ENCODE measurements at regions not wholly inside any gene's neighbourhood (a gene's known extent, or its start where the extent isn't known, plus 50 kb on each side); places are given as distances from the start of the nearest gene placed in this dataset.

- intact Hi-C loops (cut with micrococcal nuclease; ENCODE audit: unreplicated experiment) (no loop called here), in situ Hi-C loops (cut with HindIII; ENCODE audit: extremely low pct_ligation_motif_present, low pct_unique_long_range_greater_than_20kb) (no loop called here)
- H3K9me3 ChIP-seq (ENCODE audit: low read length), result no peaks in the 10 kb centered on the region
- ATAC-seq (no peak), FAIRE-seq (no peak), DNase-seq (ENCODE audit: low spot score) (no peak)
- no peaks in the 10 kb centered on the region for H4K20me1 ChIP-seq (ENCODE audit: insufficient read depth, low read length)
- no TSS peak for BruUV-seq (replicated peaks)
- TF ChIP-seq ZNF713 (CRISPR knock-in tag; IDR thresholded peaks at IDR 0.05), result no peak
- peak; percentile 34; the same call in 1 of the 2 replicates for TF ChIP-seq PATZ1 (CRISPR knock-in tag; IDR thresholded peaks at IDR 0.05)
- 0% methylated on average over 1 of the region's 1 CpG for WGBS (ENCODE audit: low lambda C conversion rate)
- peaks cover 10% of the 10 kb centered on the region; the same call in 1 of the 2 replicates for H3K4me1 ChIP-seq (ENCODE audit: insufficient read depth, low read length)
- no peaks in the 10 kb centered on the region for H3K79me2 ChIP-seq (ENCODE audit: insufficient read depth, low read length)
- no peaks in the 10 kb centered on the region for H3K27me3 ChIP-seq (ENCODE audit: control insufficient read depth in 1 of 2, insufficient read depth in 2 of 2, low read length in 2 of 2)
- H3K4me2 ChIP-seq (ENCODE audit: low read depth, low read length), result no peak overlapping the region
- H3K36me3 ChIP-seq (replicated peaks in 1 of 2; ENCODE audit: control insufficient read depth in 1 of 2, insufficient read depth in 2 of 2, low read length in 2 of 2), result no peaks in the 10 kb centered on the region
- no peak overlapping the region for H3K27ac ChIP-seq (ENCODE audit: extremely low read length, insufficient read depth, low read length)
- POLR2A ChIA-PET, result no interaction called here
- H3K4me3 ChIP-seq (replicated peaks in 1 of 3; ENCODE audit: insufficient read depth in 1 of 3, low read depth in 2 of 3, low read length in 3 of 3), result no peak overlapping the region
- H2AFZ ChIP-seq (ENCODE audit: low read length), result no peak overlapping the region
- H3K9ac ChIP-seq (ENCODE audit: insufficient read depth, low read depth, low read length), result no peak overlapping the region
- CTCF ChIA-PET (ENCODE audit: low intra/inter-chr PET ratio, low total read pairs), result no interaction called here
These were observed 525.3 kb upstream of the JARID2 start for GRCh38 chr6:14720411-14721102.

- FAIRE-seq (no peak), DNase-seq (ENCODE audit: low spot score) (peak; percentile 32), ATAC-seq (no peak)
- WGBS (ENCODE audit: low lambda C conversion rate), result 7% methylated on average over 9 of the region's 9 CpGs
- Histone ChIP-seq H3K27me3 (ENCODE audit: control insufficient read depth in 1 of 2, insufficient read depth in 2 of 2, low read length in 2 of 2) (no peaks in the 10 kb centered on the region), H3K4me2 (ENCODE audit: low read depth, low read length) (no peak overlapping the region), H4K20me1 (ENCODE audit: insufficient read depth, low read length) (no peaks in the 10 kb centered on the region), H3K27ac (ENCODE audit: extremely low read length, insufficient read depth, low read length) (no peak overlapping the region), H3K79me2 (ENCODE audit: insufficient read depth, low read length) (no peaks in the 10 kb centered on the region), H2AFZ (ENCODE audit: low read length) (no peak overlapping the region), H3K4me1 (ENCODE audit: insufficient read depth, low read length) (peaks cover 10% of the 10 kb centered on the region; the same call in 1 of the 2 replicates), H3K4me3 (replicated peaks in 1 of 3; ENCODE audit: insufficient read depth in 1 of 3, low read depth in 2 of 3, low read length in 3 of 3) (no peak overlapping the region), H3K36me3 (replicated peaks in 1 of 2; ENCODE audit: control insufficient read depth in 1 of 2, insufficient read depth in 2 of 2, low read length in 2 of 2) (no peaks in the 10 kb centered on the region), H3K9ac (ENCODE audit: insufficient read depth, low read depth, low read length) (no peak overlapping the region), H3K9me3 (ENCODE audit: low read length) (no peaks in the 10 kb centered on the region)
- TF ChIP-seq HNF4A (CRISPR knock-in tag; IDR thresholded peaks at IDR 0.05) (no peak), KDM5B (CRISPR knock-in tag; IDR thresholded peaks at IDR 0.05; ENCODE audit: borderline replicate concordance) (no peak), MLXIP (CRISPR knock-in tag; IDR thresholded peaks at IDR 0.05; ENCODE audit: borderline replicate concordance) (no peak), HNF4G (IDR thresholded peaks at IDR 0.05; ENCODE audit: borderline replicate concordance, low read depth, low read length) (no peak), HNF4G (CRISPR knock-in tag; IDR thresholded peaks at IDR 0.05; ENCODE audit: borderline replicate concordance, low read depth) (no peak), MLLT10 (CRISPR knock-in tag; IDR thresholded peaks at IDR 0.05) (no peak), CEBPB (IDR thresholded peaks at IDR 0.05; ENCODE audit: borderline replicate concordance, low read depth, low read length) (peak; percentile 61; the same call in 1 of the 2 replicates), ZNF607 (CRISPR knock-in tag; IDR thresholded peaks at IDR 0.05; ENCODE audit: borderline replicate concordance) (no peak)
- no TSS peak for BruUV-seq (replicated peaks)
- in situ Hi-C loops (cut with HindIII; ENCODE audit: extremely low pct_ligation_motif_present, low pct_unique_long_range_greater_than_20kb), result no loop called here
- ChIA-PET CTCF (ENCODE audit: low intra/inter-chr PET ratio, low total read pairs) (no interaction called here), POLR2A (no interaction called here)
- intact Hi-C loops (cut with micrococcal nuclease; ENCODE audit: unreplicated experiment), result no loop called here
These were observed 524.6 kb upstream of the JARID2 start for GRCh38 chr6:14721103-14721758.

All from HepG2 (cell line).